Renal cortex interstitium (tissue), 11 donors: ENCODE measurements at regions not wholly inside any gene's neighbourhood (a gene's known extent, or its start where the extent isn't known, plus 50 kb on each side); places are given as distances from the start of the nearest gene placed in this dataset.

Experiments
- DNase-seq, 11 donors: peaks; one replicate each; pipeline ENCODE4 v3.0.0-alpha.2; 2013; ENCODE audit warnings: low read depth in 9 of 11, low spot score in 4 of 11; ENCODE audit errors: extremely low read depth in 1 of 11

DNA sequence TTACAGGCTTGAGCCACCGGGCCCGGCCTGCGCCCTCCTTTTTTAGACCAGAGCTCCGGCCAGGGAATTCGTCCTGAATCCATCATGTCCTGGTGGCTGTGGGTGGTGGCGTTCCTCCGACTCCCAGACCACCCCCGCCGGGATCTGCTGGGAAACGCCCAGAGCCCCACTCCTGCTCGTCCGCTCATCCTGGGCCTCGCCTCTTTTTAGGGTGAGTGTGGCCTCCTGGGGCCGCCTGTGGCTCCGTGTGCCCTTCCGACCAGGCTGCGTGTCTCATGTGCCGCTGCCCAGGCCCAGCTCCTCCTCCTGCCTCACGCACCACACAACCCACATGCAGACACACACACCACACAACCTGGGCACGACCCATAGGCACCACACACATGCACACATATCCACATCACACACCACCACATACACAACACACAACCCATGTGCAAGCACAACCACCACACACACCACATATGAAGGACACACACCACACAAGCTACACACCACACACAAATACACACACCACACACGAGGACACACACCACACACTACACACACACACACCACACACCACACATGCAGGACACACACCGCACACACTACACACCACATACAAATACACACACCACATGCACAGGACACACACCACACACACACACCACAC, 946.2 kb downstream of the BRD1 start:
- no peak for DNase-seq

DNA sequence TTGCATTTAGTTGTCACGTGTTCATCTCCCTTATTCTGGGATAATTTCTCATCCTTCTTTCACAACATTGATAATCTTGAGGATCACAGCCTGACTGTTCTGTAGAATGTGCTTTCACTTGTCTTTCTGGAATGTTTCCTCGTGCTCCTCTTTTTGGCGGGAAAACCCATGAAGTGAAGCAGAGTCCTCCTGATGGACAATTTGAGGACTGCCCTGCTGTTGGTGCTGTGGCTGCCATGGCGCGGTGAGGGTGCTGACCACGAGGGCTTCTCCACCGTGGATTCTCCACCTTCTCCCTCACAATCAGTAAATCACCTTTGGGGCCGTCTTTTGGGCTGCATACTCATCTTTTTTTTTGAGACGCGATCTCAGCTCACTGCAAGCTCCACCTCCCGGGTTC, 946.9 kb downstream of the BRD1 start:
- no peak for DNase-seq

DNA sequence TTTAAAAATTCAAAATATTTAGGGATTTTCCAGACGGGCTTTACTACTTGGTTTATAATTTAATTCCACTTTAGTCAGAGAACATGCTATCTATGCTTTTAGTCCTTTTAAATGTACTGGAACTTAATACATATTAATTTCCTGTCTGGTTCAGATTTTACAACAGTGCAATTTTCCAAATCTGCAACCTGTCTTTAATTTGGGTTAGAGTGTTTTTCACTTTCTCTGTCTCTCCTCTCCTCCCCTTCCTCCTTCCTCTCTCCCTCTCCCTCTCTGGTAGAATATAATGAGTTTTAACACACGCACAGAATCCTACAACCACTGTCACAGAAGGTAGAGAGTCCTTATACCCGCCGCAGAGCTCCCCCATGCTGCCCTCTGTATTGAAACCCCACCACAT, 950.7 kb downstream of the BRD1 start:
- no peak for DNase-seq

GRCh38 chr22:48874956-48875355, 952.7 kb downstream of the BRD1 start:
- DNase-seq = no peak

DNA sequence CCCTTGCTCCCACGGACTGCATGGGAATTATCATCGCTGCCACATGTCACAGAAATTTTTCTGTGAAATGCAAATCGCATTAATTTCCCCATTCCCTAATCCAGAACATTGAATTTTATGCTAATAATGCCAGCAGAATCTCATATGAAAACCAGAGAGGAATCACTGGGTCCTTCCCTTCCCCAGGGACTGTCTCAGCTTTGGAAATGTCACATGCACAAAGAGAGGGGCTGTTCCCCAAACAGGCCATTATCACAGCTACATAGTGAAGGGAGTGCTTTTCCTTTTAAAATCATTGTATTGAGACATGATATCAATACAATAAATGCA, 954.5 kb downstream of the BRD1 start:
- DNase-seq = no peak

DNA sequence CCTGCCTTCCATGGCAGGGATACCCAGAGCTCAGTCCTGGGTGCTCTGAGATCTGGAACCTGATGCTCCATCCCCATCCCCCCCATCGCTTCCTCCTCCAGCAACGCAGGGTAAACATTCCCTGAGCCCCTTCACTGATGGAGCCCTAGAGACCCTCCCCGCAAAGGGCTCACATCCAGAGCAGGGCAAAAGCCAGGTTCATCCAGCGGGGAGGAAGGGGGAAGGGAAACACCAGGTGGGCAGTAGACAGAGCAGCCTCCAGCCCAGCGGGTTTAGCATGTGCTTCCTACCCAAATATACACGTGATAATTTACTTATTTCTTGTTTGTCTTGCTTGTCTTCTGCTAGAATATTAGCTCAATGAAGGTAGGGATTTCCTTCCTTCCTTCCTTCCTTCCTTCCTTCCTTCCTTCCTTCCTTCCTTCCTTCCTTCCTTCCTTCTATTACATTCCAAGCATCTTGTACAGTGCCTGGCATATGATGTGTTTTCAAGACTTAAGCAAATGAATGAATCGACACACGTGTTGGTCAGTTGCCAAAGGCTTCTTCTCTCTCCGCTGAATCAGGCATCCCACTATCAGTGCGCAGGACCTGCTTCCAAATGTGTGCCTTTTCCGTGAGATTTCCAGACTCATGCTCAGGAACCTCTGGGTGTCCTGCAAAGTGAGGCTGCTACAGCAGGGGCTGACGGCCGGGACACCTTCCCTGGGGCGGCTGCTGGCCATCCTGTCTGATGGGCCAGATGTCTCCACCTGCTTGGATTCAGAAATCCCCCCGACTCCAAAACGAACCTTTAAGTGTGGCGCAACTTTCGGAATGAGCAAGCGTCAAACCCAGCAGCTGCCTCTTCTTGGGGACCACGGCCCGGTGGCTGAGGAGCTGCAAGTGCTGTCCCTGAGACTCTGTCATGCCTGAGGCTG, 955.1 kb downstream of the BRD1 start:
- no peak for DNase-seq

- DNase-seq = no peak
These were observed 956.4 kb downstream of the BRD1 start for GRCh38 chr22:48871176-48871840.

DNA sequence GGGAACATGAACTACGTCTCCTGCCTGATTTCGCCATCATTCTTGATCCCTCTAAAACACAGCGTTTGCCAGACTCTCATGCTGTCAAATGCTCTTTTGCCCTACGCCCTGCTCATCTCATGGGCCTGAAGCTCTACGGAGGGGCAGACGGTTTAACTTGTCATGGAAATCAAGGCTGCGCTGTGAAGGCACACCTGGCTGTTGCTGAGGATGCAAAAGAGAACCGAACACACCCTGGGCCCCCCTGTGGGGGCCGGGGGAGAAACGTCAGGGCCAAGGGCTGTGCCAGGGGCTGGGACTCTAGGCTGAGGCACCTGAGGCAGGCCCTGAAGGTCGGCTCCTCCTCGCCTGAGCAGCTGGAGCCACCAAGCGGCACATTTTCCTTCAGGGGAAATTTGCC, 957.2 kb downstream of the BRD1 start:
- DNase-seq = no peak

DNA sequence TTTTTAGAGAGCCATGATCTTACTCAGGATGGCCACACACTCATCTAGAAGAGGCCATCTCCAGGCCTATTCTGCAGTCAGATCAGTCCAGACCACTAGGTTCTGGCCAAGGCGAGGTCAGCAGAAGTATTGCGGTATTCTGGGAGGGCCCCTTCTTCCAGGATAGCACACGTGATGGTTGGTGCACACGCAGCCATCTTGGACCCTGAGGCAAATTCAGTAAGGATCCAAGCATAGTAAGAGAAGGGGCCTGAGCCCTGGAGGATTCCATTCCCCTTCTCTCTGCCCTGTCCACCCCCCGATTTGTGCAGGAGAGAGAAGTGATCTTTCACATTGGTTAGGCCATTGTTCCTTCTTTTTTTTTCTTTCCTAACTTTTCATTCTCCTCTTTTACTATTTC, 957.9 kb downstream of the BRD1 start:
- no peak for DNase-seq

- no peak for DNase-seq
These were observed 958.5 kb downstream of the BRD1 start for GRCh38 chr22:48869161-48869560.

GRCh38 chr22:48868554-48868953, 959.1 kb downstream of the BRD1 start:
- no peak for DNase-seq

DNA sequence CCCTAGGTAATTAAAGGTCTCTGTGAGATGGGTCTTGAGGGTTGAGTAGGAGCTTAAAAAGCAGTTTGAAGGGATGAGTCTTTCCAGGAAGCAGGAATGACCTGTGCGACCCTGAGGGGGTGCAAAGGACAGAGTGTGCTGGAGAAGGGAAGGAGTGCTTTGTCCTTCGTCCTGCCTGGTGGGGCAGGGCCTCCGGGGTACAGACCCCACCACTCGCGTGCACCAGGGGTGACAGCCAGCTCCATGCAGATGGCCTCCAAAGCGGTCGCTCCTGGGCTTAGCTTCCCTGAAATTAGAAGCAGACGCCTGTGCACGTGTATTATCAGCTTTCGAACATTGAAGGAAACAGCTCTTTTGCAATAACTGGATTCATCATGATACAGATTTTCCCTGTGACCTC, 959.8 kb downstream of the BRD1 start:
- no peak for DNase-seq

DNA sequence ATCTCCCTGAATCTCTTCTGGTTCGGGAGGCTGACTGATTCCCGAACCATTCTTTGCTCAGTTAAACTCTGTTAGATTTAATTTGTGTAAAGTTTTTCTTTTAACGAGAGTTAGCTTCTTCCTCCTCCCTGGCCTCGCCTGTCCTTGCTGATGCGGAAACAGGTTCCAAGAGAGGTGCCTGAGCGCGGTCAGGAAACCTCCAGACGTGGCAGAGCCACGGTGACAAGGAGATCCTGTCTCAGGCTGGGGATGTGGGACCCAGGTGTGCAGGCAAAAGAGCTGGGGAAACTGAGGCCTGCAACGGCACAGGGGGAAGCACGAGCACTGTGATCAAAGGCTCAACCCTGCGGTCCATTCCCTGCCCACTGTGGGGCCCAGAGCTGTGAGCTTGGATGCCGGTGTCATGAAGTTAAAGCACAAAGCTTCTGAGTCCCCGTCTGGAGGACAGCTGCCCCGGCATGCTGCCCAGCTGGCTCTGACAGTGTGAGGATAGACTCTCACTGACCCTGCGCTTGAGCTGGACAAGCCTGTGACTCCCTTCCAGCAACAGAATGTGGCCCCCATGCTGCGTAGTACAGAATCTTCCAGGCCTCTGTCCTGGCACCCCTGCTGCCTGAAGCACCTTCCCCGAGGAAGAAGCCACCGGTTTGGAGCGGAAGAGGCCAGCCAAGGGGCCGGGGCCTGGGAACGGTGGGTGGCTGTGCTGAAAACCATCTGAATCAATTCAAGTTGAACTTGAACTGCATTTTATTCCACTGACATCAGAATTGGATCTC, 960.6 kb downstream of the BRD1 start:
- DNase-seq = no peak

- no peak for DNase-seq
These were observed 962.9 kb downstream of the BRD1 start for GRCh38 chr22:48864748-48865147.

DNA sequence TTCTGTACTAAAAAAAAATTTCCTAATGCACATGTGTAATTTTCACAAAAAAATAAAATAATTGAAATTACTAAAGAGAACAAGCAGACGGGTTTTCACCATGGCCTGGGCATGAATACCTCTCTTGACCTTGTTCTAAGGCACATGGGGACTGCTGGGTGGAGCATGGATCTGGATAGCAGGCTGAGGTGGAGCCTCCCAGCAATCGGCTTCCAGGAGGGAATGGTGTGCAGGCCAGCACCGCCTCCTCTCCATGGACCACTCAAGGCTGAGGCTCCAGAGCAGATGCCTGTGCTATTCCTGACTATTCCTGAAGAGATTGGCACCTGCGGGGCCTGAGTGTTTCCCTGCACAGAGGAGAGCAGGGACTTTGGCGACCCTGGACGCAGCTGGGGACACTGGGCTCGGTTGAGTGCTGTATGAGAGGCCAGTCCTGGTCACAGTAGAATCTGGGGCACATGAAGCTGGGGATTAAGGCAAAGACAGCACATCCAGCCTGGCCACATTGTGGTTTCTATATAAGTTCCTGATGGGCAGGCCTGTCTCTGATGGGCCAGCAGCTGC, 963.6 kb downstream of the BRD1 start:
- no peak for DNase-seq

GRCh38 chr22:48860557-48860956, 967.1 kb downstream of the BRD1 start:
- no peak for DNase-seq

DNA sequence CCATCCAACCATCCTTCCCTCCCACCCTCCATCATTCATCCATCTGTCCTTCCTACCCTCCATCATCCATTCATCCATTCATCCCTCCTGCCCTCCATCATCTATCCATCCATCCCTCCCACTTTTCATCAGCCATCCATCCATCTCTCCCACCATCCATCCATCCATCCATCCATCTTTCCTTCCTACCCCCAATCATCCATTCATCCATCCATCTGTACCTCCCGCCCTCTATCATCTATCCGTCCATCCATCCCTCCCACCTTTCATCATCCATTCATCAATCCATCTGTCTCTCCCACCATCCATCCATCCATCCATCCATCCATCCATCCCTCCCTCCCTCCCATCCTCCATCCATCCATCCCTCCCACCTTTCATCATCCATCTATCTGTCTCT, 968.8 kb downstream of the BRD1 start:
- no peak for DNase-seq

GRCh38 chr22:48858121-48858520, 969.6 kb downstream of the BRD1 start:
- no peak for DNase-seq

- DNase-seq = no peak
These were observed 970.4 kb downstream of the BRD1 start for GRCh38 chr22:48857202-48857805.
